Activated T-helper 1 cell treated with anti-CD3 and anti-CD28 coated beads, Interleukin-2, amount 50 U/mL, for 16 hours (primary cell): ENCODE measurements at regions not wholly inside any gene's neighbourhood (a gene's known extent, or its start where the extent isn't known, plus 50 kb on each side); places are given as distances from the start of the nearest gene placed in this dataset.

Experiments used
- DNase-seq, 2 donors: peaks; one replicate each; pipeline ENCODE4 v3.0.0-alpha.2; 2020; ENCODE audit warnings: low read depth in 1 of 2, low spot score in 1 of 2

DNA sequence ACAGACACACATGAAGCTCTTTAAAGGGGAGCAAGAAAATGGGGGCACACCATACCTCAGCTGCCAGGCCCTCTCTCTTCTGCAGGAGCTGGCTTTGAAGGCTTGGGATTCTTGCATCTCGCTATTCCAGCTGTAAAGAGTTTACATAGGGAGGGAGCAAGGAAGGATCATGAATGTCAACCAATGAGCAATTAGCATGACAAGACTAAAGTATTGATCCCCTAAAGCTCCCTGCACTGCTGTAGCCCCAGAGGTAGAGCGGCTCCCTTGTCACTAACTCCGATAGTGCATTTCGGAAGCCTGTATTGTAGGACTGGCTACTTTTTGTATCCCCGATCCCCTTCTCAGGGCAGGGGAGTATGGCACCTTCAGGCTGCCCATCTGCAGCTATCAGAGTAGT, 113.4 kb upstream of the PMFBP1 start:
- no peak for DNase-seq

DNA sequence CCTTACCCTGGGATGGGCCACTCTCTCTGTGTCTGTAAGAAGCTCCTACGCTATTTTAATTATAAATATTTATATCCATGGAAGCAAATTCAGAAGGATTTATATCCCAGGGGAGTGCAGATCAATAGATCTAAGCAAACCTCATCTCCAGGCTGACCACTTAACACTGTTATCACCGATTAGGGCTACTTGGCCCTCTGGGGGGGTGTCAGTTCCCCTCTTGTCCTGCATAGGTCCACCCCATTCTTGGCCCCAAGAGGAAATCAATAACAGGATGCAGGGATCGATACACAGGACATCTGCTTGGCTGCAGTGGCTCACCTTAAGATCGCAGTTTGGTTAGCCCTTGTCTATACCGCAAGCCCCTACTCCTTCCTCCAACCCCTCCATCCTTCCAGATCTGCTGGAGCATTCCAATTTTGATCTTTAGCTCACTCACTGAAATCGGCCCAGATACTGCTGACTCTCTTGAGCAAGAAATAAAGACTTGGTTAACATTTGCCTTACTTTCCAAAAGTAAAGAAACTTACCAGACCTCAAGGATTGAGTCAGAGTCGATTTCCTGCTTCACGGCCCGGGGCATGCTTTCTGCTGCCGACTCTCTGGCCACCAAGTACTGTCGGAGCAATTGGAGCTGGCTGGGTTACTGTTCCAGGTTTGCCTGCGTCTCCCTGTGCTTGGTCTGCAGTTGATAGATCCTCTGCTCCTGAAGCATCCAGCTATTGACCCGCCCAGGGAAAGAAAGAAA, 112.3 kb upstream of the PMFBP1 start:
- no peak for DNase-seq

DNA sequence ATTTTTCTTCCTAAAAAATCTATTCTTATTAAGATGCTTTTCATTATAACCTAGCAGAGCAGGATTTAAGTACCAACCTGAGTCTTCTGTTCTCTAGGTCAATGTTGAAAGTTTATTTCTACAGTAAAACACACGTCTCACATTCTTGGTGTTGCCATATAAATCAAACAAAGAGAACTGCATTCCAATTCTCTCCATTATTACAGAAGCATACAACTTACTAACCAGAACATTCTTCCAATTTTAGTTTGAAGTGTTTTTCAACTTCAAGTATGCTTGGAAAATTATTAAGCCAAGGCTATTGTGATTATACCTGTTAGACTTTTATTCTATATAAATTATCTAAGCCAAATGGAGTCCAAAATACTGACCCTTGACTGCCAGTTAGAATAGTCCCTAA, 110.4 kb upstream of the PMFBP1 start:
- no peak for DNase-seq

DNA sequence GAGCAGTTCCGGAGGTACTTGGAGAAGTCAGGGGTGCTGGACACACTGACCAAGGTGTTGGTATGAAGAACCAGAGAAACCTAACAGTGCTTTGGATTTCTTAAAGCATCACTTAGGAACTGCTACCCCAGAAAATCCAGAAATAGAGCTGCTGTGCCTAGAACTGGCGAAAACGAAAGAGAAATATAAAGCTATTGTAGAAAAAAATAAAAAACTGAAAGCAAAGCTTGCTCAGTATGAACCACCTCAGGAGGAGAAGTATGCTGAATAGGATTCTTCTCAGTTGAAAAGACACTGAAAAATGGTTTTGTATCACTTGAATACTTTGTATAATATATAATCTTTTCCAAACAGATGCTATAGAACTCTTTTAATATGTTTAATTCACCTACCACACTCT, 106.3 kb upstream of the PMFBP1 start:
- DNase-seq, result no peak

DNA sequence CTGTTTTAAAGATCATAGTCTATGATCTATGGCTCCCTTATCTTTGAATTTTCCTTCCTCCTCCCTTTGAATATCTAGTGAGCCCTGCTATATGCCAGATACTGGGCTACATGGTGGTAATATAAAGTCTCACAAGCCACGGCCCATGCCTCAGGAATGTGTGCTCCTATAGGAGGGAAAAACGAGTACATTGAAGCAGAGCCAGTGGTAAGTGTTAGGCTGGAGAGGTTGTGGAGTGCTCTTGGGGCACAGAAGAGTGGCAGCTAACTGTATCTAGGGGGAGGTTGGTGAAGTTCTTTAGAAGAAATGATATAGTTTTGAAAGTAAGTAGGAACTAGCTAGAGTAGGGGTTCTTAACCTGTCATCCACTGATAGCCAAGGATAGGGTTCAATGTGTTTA, 105.8 kb upstream of the PMFBP1 start:
- DNase-seq, result no peak

DNA sequence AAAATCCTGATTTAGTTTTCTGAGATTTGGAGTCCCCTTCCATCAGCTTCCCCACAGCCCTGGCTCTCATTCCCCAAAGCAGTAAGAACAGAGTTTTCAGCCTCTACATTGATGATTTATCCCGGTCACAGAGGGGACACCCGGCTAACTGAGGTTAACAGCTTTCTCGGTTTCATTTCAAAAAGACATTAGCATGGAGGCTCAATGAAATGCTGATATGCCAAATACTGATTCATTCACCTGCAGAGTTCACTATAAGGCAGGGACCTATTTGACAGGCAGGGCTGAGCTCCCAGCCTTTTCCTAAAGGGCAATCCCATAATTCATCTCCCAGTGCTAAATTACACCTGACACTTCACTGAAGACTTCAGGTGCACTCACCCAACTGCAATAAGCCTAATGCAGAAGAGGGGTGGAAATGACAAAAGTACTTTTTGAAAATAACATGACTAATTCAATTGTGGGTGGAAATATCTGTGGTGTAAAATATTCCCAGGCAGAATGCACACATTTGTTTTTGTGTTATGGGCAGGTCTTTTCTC, 99.8 kb upstream of the PMFBP1 start:
- no peak for DNase-seq

DNA sequence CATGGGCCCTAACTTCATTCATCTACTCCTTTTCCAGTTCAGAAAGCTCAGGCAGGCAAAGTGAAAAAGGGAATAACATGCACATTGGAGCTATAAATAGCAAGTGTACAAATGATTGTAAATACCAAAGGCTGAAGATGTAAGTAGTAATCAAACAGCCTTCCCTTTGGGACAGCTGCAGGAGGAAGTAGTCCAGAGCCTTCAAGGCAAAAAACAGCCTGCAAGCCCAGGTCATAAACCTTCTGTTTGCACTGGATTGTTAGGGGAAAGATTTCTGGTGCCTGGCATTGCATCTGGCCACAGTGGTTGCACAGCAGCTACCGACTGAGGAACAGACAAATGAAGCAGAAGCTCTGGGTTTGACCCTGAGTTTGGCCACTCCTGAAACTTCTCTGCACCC, 98.6 kb upstream of the PMFBP1 start:
- DNase-seq, result no peak

DNA sequence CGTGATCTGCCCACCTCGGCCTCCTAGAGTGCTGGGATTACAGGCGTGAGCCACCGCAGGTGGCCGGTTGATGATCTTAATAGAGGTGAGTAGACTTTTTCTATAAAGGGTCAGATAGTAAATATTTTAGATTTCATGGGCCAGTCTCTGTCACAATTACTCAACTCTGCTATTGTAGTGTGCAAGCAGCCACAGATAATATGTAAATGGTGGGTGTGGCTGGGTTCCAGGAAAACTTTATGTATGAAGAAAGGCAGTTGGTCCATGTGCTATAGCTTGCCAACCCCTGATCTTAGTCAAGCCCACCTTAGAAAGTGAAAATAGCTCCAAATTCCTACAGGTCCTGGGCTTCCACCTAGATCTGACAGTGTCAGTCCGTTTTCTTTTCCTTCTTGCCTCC, 94.9 kb upstream of the PMFBP1 start:
- no peak for DNase-seq

DNA sequence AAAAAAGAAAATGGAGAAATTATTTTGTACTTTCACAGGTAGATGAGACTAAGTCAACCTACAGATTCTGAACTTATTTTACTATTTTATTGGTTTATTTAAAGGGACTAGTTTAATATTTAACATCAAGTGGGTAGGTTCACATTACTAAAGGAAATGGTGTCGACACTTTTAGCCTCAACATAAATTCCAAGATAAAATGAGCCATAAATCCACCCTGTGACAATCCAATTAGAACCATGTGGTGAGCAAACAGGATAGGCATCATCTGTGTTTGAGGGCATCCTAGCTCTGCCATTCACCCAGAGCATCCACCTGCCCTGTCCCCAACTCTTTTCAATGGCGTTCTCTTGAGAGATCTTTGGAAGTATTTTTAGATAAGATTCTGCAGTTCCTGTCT, 92.8 kb upstream of the PMFBP1 start:
- no peak for DNase-seq

DNA sequence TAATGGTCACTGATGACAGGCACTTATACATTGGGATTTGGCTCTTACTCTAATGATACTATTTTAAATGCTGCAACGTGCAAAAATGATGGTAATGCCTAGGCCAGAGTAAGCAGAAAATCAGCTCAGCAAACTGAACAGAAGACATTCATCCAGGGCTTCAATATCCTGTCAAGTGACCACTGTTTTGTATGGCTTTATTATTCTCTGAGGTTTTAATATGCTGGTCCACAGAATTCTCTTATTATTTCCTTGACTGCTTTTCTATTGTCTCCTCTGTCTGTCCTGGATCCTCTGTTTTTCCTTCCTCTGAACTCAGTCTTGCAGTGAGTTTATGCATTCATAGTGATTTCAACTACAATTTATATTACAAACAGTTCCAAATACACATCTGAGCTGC, 90.8 kb upstream of the PMFBP1 start:
- DNase-seq, result no peak

DNA sequence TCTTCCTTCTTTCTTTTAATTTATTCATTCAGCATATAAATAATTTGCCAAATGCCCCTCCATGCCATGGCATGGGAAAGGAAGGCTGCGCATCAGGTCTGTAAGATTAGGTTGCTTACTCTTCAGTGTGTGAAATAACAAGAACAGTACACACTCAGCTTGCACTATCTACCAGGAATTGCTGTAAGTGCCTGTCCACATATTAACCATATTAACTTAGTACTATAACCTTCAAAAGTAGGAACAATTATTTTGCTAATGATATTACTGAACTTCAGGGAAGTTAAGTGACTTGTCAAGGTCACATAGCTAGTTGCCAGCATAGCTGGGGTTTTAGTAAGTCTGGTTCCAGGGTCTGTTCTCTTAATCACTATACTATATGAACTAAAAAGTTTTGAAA, 89.2 kb upstream of the PMFBP1 start:
- DNase-seq, result no peak

DNA sequence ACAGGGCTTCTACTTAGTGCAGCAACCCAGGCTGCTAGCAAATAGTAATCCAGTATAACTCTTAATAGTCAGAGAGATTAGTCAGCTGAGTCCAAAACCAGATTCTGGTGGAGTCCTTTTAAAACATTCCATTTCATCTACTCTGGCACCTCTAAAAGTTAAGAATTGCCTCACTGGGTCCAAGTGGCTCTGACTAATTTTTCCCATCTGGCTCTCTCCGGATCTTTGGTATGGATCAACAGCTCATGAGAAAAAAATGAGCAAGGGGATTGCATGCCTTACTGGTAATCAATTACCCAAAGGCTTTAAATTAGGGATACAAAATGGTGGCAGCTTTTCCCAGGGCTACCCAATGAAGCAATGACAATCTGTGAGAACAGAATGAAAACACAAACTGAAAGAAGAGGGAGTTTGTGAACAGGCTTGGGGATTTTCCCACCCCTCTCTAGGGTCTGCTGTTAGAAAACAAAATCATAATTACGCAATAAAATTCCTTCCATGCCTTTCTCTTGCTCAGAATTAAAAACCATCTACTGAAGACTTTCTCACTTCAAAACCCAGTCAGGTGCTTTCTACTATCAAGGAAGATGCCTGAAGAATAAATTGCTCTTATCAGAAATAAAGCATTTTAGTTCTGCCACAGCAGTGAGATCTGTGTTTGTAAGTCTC, 84.6 kb upstream of the PMFBP1 start:
- no peak for DNase-seq

DNA sequence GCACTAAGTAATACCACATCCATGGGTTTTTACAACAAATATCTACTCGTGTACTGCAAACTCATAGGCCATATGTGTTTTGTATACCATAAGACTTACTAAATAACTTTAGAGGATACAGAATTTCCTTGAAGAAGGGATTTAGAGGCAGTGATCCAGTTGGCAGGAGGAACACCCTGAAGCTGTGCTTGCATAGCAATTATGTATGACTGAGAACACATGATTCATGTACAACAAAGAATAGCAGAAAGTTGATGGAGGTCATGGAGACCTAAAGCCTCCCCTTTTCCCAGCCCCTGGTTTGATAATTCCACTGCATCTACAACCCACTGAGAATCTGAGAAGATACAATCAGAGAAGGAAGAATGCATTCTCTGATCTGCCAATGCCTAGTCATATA, 83.8 kb upstream of the PMFBP1 start:
- no peak for DNase-seq

DNA sequence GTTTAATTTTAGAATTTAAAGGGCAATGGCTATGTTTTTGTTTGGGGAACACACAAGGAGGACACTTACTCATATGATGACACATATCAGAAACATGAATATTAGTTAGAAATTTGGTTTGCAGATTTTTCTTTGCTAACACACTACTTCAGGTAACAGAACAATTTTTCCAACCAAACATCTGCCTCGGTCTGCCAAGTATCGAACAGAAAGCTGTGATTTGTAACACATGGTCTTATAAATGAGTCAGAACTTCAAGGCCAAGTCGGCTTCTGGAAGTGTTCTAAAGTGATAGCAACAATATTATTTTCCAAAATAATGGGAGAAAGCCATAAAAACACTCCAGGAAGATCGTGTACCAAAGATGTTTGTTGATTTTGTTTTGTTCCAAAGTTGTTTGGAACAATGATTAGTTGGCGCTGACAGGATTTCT, 75.9 kb upstream of the PMFBP1 start:
- DNase-seq, result no peak

DNA sequence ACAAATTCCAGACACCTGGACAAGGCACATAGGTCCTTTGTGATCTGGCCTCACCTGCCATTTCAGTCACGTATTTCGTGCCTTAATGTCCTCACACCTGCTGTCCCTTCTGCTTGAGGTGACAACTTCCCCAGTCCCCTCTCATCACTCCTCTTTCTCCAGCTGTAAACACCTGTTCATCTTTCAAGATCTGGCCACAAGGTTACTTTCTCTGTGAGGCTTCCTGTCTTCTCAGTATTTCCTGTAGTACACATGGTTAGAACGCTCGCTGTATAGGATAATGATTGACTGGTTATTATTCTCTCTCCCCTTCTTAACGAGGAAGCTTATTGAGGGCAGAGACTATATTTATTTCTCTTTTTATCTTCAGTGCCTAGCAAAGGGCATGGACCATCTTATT, 74.5 kb upstream of the PMFBP1 start:
- no peak for DNase-seq

DNA sequence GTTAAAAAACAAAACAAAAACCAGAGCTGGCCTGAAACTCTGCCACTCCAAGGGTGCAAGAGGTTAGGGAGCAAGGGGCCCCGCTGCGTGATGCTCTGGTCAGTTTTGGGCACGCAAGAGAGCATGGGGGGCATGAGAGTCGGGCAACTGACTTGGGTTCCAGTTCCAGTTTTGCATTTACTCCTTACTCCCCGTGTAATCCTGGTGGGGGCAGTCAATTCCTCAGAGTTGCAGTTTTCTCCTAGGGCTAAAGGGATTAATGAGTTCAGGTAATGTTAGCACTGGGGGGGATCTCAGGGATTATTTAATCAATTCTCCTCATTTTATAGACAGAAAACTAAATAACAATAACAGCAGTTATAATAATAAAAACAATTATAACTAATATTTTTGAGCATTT, 72.9 kb upstream of the PMFBP1 start:
- DNase-seq, result no peak

DNA sequence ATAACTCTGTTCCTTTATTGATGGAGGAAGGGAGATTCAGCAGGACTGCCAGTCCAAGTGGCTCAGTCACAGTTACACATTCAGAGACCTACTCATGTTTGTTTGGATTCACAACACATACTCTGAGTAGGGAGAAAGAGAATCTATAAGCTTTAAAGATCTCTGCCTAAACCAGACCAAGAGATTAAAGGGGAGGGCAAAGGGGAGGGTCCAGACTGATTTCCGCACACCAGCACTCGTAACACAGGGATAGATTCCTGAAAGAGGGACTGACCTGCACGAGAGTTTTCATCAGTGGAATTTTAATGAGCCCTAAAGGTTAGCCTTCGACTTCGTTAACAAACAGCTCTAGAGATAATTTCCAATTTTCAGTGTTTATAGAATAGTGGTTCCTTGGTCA, 71.7 kb upstream of the PMFBP1 start:
- DNase-seq, result no peak

DNA sequence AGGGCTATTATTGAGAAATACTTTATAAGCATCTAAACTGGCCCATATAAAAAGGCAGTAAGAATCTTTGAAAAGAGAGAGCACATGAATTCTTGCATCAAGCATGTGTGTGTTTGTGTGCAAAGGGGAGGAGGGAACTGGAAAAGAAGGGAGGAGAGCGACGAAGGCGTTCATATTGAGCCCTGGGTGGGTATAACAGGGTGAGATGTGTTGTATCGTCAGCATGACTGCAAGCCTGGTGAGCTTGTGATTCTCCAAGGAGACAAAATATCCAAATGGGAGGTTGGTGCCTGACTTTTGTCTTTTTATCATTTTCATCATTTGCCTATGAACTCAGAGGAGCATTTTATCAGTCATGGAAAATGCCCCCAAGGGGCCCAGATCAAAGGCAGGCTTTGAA, 70.8 kb upstream of the PMFBP1 start:
- DNase-seq, result no peak

DNA sequence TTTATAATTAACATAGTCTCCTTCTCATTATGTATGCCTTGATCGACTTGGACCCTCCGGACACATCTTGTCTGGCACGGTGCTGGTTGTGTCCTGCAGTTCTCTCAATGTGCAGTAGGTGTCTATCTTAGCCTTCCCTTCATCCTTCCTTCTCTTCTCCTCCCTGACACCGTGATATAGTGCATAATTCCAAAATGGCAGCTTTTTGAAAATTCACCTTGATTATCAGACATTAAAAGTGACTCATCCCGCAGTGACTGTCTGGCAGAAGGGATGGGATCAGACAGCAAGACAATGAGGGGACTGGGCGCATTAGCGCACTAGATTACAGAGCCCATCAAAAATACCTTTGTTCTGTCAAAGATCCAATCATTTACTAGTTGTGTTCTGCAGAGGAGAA, 70.0 kb upstream of the PMFBP1 start:
- DNase-seq, result no peak

DNA sequence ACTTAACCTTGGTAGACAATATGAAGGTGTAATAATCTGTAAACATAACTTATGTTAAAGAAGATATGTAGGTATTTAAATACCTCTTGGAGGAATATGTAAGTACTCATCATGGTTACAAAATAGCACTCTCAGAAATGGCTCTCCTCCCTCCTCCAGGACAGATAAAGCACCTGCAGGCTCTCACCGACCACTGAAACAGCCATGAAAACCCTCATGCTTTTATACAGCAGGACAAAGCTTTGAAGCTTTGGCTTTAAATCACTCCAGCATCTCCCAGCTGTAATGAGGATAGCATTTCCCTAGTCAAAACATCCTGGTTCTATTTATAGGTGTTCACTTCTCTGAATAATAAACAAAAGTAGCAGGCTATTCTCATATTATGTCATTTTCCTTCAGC, 69.1 kb upstream of the PMFBP1 start:
- DNase-seq, result no peak

DNA sequence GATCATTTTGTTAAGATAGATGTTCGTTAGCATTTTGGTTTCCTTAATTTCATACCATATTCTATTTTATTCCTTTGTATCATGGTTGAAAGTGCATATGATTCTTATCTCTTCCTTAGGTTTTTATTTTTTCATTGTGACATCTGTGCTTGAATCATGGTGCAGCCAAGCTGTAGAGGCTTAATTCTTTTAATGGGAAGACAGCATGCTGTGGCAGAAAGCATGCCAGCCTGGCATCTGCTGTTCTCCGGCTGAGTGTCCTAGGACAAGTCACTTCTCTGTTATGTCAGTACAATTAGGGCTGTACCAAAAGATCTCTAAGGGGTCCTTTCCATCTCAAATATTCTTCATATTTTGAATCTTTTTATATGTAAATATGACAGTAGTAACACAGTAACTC, 68.5 kb upstream of the PMFBP1 start:
- DNase-seq, result no peak

DNA sequence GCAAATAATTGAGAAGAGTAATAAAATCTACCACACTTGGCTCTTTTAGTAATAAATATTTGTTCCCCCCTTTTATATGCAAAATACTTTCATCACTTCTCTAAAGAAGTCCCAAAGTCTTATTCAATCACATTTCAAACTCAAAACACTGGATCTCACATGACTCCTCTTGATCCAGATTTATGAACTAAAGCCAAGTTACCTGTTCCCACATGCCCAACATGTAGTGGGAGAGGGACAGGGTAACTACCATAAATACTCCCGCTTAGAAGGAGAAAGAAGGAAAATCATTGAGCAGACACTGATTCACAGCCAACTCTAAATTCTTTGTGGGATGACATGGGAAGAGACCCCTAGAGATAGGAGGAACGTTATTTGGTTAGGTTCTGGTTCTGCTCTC, 64.9 kb upstream of the PMFBP1 start:
- no peak for DNase-seq

DNA sequence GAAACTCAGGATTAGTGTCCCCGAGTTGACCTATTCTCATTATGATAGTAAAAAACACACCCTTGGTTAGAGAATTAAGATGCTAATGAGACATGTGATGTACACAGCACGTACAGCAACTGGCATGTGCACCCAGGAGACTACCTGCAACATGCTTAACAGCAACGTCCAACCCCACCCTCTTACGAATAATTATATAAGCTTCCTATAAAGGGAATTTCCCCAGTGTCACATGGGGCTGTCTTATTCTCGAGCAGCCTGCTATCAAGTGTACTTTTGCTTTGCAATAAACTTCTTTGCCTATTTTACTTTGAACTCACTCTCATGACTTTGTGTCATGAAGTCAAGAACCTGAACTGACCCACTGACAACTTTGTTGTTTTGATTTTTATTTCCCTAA, 62.4 kb upstream of the PMFBP1 start:
- DNase-seq, result no peak
